Suppressor macrophage treated with lipopolysaccharide for 4 hours (primary cell): ENCODE measurements at regions not wholly inside any gene's neighbourhood (a gene's known extent, or its start where the extent isn't known, plus 50 kb on each side); places are given as distances from the start of the nearest gene placed in this dataset.
"Not testable (repeated sequence)": the region's sequence is repeated elsewhere in the genome, so short reads cannot be mapped to it uniquely, and the experiment has no call there.

ENCODE experiments used
- DNase-seq: peaks from one replicate; pipeline ENCODE4 v3.0.0-alpha.2; 2020

DNA sequence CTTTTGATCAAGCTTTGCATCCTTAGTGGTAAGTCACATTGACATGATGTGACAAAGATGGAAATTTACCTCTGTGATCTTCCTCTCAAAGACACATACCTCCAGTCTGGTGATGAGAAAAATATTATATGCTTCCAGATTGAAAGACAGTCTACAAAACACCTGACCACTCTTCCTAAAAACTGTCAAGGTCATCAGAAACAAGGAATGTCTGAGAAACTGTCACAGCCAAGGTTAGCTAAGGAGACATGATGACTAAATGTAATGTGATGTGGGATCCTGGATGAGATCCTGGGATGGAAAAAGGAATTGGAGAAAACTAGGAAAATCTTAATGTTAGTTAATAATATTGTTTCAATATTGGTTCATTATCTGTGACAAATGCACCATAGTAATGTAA is 226.6 kb upstream of the ST6GAL2 start:
- no peak for DNase-seq

DNA sequence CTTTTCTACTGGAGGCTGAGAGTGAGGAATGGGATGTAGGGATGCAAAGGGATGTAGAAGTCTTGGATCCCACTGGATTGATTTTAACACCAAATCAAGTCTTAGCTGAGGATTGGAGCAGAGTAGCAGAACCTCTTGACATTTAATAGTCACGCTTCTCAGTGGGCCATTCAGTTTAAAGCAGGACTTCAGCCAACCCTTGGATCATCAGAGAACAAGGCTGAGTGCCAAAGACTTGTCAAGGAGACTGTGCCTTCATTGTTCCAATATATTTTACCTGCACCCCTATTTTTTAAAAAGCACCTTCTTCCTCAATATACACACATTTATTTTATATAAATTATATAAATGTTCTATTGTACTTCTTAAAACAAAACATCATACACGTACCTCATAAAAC is 242.4 kb upstream of the ST6GAL2 start:
- no peak for DNase-seq

DNA sequence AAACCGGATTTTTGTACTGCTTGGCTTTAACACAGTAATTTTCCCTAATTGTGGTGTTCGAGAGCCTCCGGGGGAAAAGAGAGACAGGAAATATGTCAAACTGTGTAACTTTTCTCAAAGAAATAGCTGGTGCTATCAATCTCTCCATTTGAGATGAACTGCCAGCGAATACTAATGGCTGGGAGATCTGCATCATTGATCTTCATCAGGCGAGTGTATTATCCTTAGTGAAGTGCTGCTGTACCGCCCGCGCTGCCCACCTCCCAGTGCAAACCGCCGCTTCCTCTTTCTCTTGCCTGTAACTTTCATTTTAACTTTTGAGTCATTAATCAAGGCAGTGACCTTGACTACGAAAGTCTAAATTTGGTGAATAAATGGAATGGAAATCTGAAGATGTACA is 246.1 kb upstream of the ST6GAL2 start:
- peak; percentile 12 for DNase-seq

DNA sequence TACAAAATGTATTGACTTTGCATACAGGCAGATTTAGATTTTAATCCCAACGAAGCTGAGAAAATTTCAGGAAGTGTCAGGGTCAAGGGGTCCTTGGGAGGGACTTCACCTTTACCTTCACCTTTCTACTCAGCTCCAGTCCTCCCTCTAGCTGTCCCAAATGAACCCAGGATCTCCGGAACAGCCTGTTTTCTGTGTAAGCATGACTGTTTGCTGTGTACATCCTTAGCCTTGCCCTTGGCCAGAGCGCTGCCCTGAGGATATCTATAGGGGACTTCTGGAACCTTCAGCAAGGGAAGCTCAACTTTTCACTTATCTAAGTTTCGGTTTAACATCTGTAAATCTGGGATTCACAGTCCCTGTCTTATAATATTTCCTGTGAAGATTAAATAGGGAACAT is 246.8 kb upstream of the ST6GAL2 start:
- DNase-seq: no peak

DNA sequence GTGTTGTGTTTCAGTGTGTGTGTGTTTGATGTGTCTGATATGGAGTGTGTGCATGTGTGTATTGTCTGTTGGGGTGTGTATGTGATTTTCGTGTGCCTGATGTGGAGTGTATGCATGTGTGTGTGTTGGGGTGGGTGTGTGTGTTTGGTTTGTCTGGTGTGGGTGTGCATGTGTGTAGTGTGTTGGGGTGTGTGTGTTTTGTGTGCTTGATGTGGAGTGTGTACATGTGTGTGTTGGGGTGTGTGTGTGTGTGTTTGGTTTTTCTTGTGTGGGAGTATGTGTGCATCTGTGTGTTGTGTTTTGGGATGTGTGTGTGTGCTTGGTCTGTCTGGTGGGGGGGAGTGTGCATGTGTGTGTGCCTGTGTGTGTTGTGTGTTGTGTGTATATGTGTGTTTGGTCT is 247.4 kb upstream of the ST6GAL2 start:
- DNase-seq: no peak

DNA sequence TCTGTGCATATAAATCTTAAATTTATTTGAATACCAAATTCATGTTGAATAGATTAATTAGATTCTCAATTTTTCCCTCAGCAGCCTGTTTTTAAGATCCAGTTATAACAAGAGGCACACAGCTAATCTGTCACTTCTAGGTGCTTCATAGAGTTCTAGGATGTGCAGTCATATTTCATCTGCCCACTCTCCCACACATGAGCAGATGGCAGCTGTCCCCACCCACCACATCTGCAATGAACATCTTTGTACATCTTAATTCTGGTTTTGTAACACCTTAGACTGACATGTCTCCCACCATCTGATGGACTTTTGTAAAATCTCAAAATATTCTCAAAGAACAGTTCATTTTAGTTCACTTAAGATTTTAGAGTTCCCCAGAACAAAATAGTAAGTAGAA is 250.8 kb upstream of the ST6GAL2 start:
- no peak for DNase-seq

DNA sequence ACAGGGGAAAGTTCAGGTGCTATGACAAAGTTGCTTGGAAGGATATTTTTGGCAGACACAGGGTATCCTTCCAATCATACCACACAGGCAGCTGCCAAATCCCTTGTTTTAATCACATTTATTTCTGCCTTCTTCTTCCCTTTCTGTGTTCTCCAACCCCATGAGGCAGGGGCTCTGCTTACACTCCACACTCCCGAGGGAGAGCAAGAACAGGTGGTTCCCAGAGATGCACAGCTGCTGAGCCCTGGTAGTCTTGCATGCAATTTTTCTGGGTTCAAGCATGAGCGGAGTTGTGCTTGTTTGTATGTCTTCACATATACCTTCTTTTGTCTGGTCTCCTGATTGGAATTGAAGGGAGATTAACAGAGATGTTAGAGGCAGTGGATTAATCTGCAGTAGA is 251.7 kb upstream of the ST6GAL2 start:
- DNase-seq: no peak

DNA sequence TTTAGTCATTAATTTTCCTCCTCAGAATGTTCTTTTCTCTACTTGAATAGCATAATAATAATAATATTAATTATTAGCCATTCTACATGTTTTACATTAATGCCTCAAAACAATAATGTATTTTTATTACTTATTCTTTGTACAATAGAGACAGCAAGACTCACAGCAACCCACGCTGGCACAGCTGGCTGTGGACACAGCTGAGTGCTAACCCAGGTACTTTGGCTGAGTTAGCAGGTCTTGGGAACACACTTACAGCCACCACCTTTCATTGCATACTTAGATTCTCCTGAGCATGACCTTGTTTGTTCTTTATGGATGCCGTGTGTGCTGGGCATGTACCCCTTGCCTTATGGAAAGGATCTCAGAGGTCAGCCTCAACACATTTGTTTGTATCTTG is 260.2 kb upstream of the ST6GAL2 start:
- DNase-seq: no peak

DNA sequence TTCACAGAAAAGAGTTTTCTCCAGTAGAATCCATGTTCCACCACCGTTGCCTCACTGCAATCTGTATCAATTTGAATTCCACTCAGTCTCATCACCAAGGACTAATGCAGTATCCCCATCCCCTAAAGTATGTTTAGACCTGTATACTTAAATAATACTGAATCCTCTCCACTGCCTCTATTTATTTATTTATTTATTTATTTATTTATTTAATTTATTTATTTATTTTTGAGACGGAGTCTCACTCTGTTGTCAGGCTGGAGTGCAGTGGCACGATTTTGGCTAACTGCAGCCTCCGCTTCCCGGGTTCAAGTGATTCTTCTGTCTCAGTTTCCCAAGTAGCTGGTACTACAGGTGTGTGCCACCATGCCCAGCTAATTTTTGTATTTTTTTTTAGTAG is 260.7 kb upstream of the ST6GAL2 start:
- DNase-seq: not testable (repeated sequence)

DNA sequence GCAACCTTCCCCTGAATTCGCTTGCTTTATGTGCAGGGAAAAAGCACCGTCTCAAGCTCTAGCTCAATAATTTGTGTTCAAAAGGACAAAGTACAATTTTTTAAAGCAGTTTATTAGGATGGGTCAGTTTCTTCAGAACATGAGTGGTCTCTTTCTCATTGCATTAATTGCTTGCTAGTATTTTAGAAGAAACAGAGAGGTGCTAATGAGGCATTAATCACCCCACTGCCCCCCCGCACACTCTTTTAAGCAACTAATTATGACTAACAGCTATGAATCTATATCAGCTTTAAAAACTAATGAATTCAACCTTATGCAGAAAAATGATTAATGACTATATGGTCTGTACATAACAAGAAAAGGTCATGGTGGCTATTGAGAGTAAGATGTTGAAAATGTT is 262.1 kb upstream of the ST6GAL2 start:
- DNase-seq: no peak

DNA sequence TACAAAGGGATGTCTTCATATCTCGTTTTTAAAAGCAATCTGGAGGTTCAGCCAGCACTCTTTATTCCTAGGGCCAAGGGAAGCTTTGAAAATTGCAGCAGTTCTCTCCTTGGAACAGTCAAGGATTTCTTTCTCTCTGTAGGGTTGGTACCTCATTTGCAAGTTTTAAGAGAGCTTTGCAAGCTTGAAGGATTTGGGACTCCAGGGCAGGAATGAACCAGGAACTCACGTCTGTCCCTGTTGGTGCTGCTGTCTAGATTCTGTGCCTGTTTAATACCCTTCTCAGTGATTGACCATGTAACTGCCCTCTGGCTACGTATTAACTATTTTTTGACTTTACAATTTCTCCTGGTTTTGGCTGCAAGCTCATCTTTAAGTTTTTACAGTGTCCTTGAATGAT is 262.5 kb upstream of the ST6GAL2 start:
- DNase-seq: no peak

DNA sequence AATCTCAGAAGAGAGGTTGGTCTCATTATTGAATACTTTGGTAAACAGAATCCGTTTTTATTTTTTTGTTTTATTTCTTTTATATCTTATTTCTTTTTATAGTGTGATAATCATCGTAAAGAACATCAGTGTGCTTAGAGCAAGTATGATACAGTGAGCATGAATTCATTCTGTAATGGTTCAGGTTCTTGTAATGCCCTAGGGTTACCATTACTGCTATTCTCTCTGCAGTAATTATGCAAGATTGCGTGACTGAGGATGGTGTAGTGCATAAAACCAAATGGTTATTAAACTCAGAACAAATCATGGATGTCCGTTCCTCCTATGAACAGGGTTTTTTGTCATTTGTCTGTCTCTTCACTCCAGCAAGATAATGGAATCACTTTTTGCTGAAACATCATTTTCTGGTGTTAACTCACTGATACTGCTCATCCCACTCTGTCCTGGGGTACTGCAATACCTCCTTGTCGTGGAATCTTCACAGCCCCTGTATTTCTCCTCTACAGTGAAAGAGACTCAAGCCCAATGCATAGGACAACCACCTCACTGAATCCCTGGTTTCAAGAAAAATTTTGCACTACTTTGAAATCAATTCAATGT is 274.8 kb upstream of the ST6GAL2 start:
- no peak for DNase-seq

DNA sequence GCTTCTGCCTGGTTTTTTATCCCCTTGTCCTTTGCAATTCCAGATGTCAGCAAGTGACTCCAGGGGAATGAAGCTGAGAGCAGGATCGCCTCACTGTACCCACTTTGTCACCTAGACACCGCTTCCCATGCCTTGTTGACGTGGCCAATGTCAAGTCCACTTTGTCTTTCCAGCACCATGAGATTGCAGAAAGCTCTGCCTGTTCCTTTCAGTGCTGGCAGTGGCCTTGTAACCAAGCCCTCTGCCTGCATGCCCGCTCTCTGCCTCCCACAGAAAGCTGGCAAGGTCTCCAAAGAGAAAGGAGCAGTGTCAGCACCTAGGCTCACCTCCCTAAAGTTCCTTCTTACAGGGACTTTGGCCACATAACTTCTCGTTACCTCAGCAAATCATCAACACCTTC is 282.2 kb upstream of the ST6GAL2 start:
- DNase-seq: no peak

DNA sequence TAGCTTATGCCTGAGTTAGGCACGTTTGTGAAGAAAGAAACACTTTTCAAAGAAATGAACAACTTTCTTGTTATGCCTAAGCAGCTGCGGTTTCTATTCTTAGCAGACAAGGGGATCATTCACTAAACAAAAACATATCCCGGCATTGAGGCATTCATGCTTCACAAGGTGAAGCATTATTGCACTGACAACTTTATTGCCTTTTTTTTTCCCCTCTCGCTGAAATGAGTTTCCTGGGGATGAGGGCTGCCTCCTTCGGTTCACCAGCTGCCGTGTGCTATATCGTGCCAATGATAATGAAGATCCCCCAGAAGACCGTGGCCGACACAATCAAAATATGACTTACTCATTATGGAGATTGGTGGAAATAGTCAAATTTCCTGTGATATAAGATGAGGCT is 288.2 kb upstream of the ST6GAL2 start:
- DNase-seq: no peak

DNA sequence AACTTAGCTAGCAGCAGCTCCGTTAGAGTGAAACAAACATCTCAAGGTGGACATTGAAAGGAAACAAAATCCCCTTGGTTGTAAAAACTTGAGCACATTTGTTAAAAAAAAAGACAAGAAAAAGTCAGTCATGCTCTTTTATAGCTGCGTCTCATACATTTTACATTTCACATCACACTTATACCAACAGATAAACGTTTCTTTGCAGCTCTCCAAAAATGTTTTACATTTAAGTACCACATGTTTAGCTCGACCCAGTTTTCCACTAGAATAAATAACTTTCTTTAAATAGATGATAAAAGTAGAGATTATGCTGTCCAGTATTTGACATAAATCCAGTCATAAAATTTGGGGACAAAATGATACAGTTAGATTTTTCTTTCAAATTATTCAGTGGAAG is 297.0 kb upstream of the ST6GAL2 start:
- no peak for DNase-seq

DNA sequence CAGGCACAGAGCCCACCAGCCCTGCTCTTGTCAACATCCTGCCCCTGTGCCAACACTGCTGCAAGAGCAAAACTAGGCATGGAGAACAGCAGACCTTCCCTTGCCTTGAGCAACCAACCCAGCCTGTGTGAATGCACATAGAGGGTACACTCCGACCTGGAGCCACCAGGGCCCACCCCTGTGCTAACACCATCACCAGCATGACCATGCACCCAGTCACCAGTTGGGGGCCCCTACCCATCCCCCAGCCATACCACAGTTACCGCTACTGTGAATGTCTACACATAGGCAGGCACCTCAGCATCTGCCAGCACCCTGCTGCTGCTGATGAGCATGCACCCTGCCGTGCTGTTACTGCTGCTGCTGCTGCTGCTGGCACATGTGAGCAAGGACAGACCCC is 301.9 kb upstream of the ST6GAL2 start:
- no peak for DNase-seq

DNA sequence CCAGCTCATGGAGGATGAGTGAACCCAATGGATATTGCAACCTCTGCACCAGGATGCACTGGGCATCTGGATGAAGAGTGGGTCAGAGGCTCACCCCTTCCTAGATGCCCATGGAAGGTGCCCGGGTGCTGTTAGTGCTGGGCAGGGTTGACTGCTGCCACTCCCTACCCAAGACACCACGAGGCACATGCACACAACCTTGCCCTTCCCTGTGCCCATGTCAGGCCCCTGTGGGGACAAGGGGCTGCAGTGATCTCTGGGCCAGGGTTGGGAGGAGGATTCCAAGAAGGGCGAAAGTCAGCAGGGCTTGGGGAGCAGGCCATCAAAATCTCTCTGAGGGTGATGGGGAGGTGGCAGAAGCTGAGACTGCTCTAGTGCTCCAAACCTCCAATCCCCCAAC is 309.7 kb upstream of the ST6GAL2 start:
- DNase-seq: no peak

DNA sequence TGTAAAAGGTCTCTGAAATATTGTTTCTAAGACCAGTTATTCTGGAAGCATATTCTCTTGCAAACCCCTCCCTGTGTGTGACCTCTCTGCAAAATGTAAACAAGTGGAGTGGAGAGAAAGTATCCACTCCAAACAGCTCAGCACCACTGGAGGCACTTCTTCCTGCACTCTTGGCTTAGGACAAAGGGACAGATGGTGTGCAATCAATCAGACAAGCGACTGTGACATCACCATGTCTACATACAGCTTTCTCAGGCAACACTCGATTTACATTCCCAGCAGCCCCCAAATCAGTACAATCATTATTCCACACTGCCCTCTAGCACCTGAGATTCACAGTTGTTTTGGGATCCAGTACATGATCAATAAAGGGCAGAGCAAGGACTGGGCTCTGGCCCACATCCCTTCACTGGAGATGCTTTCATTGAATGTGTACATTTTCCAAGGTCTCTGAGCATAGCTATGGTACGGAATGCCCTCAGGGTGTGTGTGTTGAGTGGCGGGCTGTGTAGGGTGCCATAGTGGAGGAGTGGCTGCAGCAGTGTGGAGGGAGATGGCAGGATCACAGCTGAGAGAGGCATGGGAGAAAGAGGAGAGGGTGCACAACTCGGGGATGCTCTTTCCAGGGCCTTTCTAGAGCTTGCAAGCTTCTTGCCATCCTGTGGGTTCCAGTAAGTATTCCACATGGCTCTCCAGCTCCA is 311.8 kb upstream of the ST6GAL2 start:
- DNase-seq: no peak

DNA sequence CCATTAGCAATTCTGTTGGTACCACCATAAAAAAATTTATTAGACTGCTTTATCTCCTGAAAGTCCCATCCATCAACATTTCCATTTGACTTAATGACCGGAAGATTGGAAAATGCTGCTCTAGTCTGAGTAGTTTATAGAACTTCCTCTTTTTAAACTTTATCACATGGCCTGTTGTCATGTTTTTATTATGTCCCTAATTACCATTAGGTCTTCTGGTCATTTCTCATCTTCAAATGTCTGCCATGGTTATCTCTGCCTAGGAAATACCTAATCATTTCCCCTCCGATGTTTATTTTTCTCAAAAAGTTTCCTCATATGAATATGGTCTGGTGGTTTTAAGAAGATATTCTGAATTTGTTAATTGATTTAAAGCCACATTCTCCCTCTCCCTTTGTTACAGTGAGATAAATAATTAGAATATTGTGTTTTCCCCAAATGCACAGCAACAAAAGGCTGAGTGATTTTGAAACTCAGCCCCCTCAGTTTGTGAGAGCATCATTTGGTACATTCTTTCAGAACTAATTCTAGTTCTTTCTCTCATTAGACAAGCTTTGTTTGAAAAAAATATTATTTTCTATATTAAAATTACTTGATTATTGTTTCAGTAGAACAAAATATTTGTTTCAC is 317.1 kb upstream of the ST6GAL2 start:
- DNase-seq: no peak

DNA sequence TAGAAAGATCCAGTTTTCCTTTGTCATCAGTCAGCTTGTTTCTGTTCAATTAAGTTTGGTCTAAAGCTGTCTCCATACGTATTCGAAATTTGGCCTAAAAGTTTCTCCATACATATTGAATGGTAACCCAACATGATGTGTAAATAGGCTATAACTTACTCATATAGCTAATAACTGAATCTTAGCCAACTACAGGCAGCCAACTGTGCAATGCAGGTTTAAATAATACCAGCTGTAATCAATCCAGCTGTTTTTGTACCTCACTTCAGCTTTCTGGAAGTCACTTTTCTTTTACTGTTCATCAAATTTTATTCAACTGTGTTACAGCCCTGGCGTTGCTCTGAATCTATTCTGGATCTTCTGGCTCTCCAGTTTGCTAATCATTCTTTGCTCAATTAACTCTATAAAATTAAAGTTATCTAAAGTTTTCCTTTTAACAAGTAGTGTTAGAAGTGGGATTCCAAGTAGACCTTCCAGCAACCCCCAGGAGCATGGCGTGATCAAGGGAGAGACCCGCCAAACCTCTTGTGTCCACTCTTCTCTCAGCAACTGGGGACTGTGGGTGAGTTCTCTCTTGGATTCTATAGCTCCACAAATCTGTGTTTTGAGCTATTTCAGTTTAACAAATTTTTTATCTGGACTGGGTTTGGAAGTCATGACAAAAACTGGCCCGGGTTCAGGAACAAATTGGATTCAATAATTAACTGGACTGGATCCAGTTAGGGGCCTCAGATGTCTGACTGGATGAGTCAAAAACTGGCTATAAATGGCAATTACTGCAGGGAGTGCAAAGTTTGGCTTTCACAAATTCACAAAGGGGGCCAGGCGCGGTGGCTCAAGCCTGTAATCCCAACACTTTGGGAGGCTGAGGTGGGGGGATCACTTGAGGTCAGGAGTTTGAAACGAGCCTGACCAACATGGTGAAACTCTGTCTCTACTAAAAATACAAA is 329.7 kb upstream of the ST6GAL2 start:
- DNase-seq: no peak

DNA sequence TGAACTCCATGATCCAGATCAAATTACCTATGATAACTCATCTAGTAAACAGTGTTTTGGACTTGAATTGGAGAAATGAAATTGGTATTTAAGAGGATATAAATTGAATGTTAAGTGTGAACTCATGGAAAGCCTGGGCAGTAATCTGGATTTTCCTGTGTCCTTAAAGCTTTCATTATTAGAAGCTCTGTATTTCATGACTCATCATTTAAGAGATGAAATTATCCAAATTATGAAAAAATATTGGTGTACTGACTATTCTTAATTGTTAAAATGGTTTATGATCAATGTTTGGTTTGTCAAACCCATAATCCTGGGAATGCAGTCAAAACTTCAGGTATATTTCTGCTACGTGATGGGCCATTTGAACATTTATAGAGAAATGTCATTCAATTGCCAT is 332.2 kb upstream of the ST6GAL2 start:
- no peak for DNase-seq

DNA sequence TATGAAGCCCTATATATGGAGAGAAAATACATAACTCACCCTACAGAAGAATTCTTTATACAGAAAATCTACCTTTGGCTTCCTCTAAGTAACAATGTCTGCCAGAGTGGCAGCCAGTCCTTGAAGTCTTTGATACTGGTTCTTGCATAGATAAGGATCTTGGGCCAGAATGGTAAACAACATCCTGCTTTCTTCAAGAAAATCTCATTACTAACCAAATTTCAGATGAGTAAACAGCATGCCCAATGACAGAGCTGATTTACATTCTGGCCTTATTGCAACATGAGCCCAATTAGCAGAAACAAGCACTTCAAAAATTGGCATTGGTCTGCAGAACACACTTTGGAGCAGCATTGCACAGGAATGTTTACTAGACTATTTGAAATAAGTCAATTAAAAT is 336.5 kb upstream of the ST6GAL2 start:
- no peak for DNase-seq

DNA sequence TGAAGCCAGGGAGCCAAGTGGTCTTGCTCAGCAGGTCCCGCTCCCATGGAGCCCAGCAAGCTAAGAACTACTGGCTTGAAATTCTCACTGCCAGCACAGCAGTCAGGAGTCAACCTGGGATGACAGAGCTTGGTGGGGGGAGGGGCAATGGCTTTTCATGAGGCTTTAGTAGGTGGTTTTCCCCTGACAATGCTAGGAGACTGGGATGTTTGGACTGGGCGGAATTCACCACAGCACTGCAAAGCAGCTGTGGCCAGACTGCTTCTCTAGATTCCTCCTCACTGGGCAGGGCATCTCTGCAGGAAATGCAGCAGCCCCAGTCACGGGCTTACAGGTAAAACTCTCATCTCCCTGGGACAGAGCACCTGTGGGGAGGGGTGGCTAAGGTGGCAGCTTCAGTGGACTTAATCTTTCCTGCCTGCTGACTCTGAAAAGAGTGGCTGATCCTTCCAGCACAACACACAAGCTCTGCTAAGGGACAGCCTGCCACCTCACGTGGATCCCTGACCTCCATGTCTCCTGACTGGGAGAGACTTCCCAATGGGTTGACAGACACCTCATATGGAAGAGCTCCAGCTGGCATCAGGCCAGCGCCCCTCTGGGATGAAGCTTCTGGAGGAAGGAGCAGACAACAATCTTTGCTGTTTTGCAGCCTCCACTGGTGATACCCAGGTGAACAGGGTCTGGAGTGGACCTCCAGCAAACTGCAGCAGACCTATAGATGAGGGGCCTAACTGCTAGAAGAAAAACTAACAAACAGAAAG is 349.7 kb upstream of the ST6GAL2 start:
- DNase-seq: no peak
